ENCODE measurements at regions not wholly inside any gene's neighbourhood (a gene's known extent, or its start where the extent isn't known, plus 50 kb on each side); places are given as distances from the start of the nearest gene placed in this dataset.

DNA sequence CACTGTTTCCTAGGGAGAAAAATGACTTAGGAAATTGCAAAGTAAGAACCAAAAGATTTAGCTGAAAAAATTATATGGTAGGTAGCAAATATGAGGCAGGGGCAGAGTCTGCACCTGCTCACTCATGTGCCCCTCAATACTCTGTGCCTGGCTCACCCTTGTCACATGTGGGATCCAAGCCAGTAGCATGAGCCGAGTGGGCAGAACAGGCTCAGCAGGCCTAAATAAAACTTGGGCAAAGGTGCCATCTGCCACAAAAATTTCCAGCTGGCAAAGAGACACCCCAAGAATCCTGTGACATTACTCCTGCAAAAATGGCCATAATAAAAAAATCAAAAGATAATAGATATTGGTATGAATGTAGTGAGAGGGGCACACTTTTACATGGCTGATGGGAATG lies 1321.2 kb downstream of the NCAM2 start (continued):
- TF ChIP-seq, protein P1, sequence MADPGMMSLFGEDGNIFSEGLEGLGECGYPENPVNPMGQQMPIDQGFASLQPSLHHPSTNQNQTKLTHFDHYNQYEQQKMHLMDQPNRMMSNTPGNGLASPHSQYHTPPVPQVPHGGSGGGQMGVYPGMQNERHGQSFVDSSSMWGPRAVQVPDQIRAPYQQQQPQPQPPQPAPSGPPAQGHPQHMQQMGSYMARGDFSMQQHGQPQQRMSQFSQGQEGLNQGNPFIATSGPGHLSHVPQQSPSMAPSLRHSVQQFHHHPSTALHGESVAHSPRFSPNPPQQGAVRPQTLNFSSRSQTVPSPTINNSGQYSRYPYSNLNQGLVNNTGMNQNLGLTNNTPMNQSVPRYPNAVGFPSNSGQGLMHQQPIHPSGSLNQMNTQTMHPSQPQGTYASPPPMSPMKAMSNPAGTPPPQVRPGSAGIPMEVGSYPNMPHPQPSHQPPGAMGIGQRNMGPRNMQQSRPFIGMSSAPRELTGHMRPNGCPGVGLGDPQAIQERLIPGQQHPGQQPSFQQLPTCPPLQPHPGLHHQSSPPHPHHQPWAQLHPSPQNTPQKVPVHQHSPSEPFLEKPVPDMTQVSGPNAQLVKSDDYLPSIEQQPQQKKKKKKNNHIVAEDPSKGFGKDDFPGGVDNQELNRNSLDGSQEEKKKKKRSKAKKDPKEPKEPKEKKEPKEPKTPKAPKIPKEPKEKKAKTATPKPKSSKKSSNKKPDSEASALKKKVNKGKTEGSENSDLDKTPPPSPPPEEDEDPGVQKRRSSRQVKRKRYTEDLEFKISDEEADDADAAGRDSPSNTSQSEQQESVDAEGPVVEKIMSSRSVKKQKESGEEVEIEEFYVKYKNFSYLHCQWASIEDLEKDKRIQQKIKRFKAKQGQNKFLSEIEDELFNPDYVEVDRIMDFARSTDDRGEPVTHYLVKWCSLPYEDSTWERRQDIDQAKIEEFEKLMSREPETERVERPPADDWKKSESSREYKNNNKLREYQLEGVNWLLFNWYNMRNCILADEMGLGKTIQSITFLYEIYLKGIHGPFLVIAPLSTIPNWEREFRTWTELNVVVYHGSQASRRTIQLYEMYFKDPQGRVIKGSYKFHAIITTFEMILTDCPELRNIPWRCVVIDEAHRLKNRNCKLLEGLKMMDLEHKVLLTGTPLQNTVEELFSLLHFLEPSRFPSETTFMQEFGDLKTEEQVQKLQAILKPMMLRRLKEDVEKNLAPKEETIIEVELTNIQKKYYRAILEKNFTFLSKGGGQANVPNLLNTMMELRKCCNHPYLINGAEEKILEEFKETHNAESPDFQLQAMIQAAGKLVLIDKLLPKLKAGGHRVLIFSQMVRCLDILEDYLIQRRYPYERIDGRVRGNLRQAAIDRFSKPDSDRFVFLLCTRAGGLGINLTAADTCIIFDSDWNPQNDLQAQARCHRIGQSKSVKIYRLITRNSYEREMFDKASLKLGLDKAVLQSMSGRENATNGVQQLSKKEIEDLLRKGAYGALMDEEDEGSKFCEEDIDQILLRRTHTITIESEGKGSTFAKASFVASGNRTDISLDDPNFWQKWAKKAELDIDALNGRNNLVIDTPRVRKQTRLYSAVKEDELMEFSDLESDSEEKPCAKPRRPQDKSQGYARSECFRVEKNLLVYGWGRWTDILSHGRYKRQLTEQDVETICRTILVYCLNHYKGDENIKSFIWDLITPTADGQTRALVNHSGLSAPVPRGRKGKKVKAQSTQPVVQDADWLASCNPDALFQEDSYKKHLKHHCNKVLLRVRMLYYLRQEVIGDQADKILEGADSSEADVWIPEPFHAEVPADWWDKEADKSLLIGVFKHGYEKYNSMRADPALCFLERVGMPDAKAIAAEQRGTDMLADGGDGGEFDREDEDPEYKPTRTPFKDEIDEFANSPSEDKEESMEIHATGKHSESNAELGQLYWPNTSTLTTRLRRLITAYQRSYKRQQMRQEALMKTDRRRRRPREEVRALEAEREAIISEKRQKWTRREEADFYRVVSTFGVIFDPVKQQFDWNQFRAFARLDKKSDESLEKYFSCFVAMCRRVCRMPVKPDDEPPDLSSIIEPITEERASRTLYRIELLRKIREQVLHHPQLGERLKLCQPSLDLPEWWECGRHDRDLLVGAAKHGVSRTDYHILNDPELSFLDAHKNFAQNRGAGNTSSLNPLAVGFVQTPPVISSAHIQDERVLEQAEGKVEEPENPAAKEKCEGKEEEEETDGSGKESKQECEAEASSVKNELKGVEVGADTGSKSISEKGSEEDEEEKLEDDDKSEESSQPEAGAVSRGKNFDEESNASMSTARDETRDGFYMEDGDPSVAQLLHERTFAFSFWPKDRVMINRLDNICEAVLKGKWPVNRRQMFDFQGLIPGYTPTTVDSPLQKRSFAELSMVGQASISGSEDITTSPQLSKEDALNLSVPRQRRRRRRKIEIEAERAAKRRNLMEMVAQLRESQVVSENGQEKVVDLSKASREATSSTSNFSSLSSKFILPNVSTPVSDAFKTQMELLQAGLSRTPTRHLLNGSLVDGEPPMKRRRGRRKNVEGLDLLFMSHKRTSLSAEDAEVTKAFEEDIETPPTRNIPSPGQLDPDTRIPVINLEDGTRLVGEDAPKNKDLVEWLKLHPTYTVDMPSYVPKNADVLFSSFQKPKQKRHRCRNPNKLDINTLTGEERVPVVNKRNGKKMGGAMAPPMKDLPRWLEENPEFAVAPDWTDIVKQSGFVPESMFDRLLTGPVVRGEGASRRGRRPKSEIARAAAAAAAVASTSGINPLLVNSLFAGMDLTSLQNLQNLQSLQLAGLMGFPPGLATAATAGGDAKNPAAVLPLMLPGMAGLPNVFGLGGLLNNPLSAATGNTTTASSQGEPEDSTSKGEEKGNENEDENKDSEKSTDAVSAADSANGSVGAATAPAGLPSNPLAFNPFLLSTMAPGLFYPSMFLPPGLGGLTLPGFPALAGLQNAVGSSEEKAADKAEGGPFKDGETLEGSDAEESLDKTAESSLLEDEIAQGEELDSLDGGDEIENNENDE (IDR thresholded peaks at IDR 0.05; ENCODE audit: insufficient replicate concordance, low read length): no peak
- no peak for TF ChIP-seq EGR1 (IDR thresholded peaks at IDR 0.05; ENCODE audit: borderline replicate concordance, low read depth, low read length)
- TF ChIP-seq RBBP5 (IDR thresholded peaks at IDR 0.05; ENCODE audit: borderline replicate concordance, low read depth, low read length): no peak

Data from H1 (cell line).